ENCODE measurements at regions not wholly inside any gene's neighbourhood (a gene's known extent, or its start where the extent isn't known, plus 50 kb on each side); places are given as distances from the start of the nearest gene placed in this dataset.
"Not testable (repeated sequence)": the region's sequence is repeated elsewhere in the genome, so short reads cannot be mapped to it uniquely, and the experiment has no call there.

GRCh38 chr2:2912731-2913130 lies 464.9 kb downstream of the EIPR1 start:
- H3K4me3 ChIP-seq, result no peak overlapping the region
- no peak overlapping the region for H3K27ac ChIP-seq

DNA sequence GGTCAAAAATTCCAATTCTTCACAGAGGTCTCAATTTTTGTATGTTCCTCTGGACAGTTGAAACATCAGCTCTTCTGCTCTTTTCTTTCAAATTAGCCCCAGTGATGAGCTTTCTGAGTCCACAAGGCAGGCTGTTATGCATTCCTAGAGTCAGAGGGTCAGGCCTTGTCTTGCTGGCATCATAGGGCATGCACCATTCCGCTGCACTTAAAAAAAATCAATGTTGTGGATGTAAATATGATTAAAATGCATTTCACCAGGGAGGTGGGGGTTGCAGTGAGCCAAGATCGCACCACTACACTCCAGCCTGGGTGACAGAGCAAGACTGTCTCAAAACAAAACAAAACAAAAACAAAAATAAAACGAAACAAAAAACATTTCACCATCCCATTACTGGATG lies 465.3 kb downstream of the EIPR1 start:
- Histone ChIP-seq H3K27ac (no peak overlapping the region), H3K4me3 (no peak overlapping the region)

DNA sequence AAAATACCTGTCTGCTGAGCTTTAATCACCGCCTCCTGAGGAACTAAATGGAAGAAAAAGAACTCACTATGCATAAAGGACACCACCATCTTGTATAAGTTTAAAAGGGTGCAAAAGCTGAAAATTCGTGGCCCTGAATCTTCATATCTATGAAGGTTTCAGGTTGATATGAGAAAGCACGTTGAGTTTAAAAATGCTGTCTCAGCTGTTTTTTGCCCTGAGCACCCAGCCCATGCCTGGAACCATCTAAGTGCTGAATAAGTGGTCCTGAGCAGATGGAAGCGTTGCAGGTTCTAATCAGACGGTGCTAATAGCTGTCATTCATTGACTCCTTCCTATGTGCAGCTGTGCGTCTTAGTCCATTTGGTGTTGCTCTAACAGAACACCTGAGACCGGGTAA lies 467.4 kb downstream of the EIPR1 start:
- Histone ChIP-seq H3K4me3 (no peak overlapping the region), H3K27ac (no peak overlapping the region)

- Histone ChIP-seq H3K27ac (no peak overlapping the region), H3K4me3 (no peak overlapping the region)
Measured at GRCh38 chr2:2909086-2910035, 468.3 kb downstream of the EIPR1 start.

GRCh38 chr2:2906091-2906490 lies 471.5 kb downstream of the EIPR1 start:
- Histone ChIP-seq H3K27ac (no peak overlapping the region), H3K4me3 (no peak overlapping the region)

- H3K4me3 ChIP-seq, result no peak overlapping the region
- no peak overlapping the region for H3K27ac ChIP-seq
Measured at GRCh38 chr2:2904721-2905350, 472.8 kb downstream of the EIPR1 start.

GRCh38 chr2:2902547-2903281 lies 474.9 kb downstream of the EIPR1 start:
- H3K27ac ChIP-seq, result no peak overlapping the region
- no peak overlapping the region for H3K4me3 ChIP-seq

DNA sequence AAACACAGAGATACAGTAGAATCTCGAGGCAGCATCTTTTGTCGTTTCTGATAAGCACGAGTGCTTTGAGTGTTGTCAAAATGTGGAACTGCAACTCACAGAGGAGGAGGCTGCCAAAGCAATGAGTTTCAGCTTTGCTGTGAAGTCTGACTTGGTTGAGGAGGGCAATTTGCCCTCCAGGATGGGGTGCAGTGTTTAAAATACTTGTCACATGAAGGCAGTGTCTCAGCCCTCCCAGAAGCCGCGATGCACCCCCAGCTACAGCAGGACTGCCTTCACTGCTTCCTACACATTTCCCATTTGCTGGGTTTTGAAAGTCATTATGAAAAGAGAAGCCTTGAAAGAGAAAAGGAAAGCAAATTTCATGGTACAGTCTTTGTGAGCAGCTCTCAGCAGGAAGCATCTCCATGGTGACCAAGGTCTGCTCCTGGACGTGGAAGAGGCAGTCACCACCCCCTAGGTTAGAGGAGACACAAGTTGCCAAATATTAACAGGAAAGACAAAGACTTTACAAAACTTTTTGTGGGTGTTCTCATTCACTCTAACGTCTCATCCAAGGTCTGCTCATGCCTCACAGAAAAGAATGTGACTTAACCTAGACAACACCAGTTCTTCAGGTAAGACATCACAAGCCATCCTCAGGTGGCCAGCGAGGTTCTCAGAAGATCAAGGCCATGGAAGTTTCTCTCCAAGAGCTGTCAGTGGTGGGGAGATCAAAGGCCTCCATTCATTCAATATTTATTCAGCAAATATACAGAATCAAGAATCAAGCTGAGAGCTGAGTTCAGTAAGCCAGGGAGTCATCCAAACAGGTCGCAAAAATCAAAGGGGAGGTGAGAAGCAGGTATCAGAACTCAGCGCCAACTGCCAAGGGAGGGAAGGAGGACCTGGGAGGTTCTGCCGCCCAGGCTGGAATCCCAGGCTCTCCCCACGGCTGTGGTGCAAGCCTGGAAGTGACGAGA lies 476.0 kb downstream of the EIPR1 start:
- H3K4me3 ChIP-seq, result no peak overlapping the region
- no peak overlapping the region for H3K27ac ChIP-seq

DNA sequence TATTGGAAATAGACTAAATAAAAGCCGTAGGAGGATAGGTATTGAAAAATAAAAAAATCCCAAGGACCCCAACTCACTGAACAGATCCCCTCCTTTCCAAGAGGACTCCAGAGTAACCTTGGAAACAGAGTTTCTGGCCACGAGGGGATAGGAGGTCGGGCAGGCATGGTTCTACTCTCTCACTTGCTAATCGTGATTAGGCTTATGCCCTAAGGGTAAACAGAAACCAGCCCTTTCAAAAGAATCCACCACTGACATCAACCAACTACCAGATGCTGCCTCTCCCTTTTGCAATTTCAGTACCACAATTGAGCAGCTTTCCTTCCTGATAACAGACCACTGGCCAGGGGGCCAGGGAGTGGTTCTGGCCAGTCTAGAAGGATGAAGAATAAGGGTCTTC lies 477.8 kb downstream of the EIPR1 start:
- Histone ChIP-seq H3K27ac (no peak overlapping the region), H3K4me3 (no peak overlapping the region)

DNA sequence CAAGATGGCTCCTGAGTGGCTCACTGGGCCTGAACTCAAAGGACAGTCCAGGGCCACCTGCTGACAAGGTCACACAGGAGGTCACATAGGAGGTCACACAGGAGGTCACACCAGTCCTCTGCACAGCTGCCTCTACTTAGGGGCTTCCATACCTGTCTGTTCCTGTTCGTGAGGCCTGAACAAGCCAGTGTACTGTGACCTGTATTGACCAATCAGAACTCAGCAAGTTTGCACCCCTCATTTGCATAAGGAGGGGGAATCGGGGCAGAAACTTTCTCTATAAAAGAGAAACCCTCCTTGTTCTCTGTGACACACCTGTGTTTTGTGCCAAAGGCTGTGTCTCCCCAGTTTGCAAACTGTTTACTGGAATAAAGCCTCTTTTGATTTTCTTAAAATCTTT lies 478.9 kb downstream of the EIPR1 start:
- Histone ChIP-seq H3K4me3 (no peak overlapping the region), H3K27ac (no peak overlapping the region)

- Histone ChIP-seq H3K4me3 (no peak overlapping the region), H3K27ac (no peak overlapping the region)
Measured at GRCh38 chr2:2896643-2897042, 481.0 kb downstream of the EIPR1 start.

DNA sequence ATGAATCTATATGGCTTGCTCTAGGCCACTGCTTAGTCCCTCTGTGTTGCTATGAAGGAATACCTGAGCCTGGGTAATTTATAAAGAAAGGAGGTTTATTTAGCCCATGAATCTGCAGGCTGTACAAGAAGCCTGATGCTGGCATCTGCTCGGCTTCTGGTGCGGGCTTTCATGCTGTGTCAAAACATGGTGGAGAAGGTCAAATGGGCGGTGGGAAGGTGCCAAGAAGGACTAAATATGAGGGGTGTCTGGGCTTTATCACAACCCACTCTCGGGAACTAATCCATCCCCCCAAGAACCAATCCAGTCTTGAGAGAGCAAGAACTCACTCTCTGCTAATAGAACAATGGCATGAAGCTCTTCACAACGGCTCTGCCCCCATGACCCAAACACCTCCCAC lies 481.6 kb downstream of the EIPR1 start:
- Histone ChIP-seq H3K4me3 (no peak overlapping the region), H3K27ac (no peak overlapping the region)

DNA sequence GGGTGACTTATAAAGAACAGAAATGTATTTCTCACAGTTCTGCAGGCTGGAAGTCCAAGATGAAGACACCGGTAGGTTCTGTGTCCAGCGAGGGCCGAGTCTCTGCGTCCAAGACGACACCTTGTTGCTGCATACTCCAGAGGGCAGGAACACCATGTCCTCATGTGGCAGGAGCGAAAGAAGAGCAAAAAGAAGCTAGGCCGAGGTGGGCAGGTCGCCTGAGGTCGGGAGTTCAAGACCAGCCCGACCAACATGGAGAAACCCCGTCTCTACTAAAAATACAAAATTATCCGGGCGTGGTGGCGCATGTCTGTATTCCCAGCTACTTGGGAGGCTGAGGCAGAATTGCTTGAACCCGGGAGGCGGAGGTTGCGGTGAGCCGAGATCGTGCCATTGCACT lies 483.6 kb downstream of the EIPR1 start:
- not testable (repeated sequence) for H3K4me3 ChIP-seq, H3K27ac ChIP-seq

DNA sequence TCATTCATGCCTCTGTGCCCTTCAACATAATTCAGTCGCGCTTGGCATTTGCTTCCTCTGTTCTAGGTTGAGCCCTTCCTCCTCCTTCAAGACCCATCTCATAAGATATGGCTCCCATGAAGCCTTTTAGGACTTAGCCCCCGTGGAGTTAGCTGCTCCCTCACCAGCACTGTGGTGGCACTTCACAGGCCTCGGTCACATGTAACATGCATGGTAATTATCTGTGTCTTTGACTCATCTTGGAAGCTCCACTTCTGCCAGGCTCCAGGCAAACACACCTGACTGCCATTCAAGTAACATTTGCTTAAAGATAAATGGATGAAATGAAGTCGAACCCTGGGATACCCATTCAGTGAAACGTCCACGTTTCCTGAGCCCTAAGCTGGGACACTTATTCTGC lies 484.7 kb downstream of the EIPR1 start:
- Histone ChIP-seq H3K27ac (no peak overlapping the region), H3K4me3 (no peak overlapping the region)

DNA sequence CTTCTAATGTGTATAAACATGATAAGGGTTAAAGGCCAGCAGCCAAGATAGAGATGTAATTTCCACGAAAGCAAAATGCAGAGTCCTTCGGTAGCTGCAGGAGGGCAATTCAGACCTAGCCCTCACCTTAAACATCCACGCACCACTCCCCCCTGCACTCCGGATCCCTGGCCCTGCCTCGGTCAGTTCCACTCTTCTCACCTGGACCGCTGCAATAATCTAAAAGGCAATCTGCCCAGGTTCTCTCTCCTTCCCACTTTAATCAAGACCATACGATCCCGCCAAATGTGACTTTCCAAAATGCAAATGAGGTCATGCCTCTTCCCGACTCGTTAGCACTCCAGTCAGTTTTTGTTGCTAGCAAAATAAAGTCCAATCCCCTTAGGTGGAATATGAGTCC lies 485.2 kb downstream of the EIPR1 start:
- Histone ChIP-seq H3K27ac (no peak overlapping the region), H3K4me3 (no peak overlapping the region)

DNA sequence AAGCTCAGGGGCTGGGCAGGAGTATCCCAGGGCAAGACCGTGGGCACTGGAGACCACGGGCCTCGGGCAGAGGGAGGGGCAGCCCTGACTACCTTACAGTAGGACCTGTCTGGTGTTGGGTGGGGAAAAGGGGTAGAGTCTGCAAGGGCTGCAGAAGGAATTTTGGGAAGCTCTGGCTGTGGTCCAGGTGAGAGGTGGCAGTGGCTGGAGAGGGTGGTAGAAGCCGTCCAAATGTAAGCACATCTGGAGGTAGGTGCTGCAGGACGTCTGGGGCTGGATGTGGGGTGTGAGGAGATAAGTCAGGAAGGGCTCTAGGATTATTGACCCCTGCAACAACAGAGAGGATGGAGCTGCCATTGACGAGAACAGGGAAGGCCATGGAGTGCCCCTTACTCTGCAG lies 486.7 kb downstream of the EIPR1 start:
- no peak overlapping the region for H3K4me3 ChIP-seq
- no peak overlapping the region for H3K27ac ChIP-seq

- Histone ChIP-seq H3K27ac (no peak overlapping the region), H3K4me3 (no peak overlapping the region)
Measured at GRCh38 chr2:2890246-2890645, 487.4 kb downstream of the EIPR1 start.

- Histone ChIP-seq H3K4me3 (no peak overlapping the region), H3K27ac (no peak overlapping the region)
Measured at GRCh38 chr2:2889646-2890045, 488.0 kb downstream of the EIPR1 start.

GRCh38 chr2:2889141-2889540 lies 488.5 kb downstream of the EIPR1 start:
- Histone ChIP-seq H3K27ac (no peak overlapping the region), H3K4me3 (no peak overlapping the region)

Data from skin epidermis (tissue), 12 donors.